ENCODE measurements at regions not wholly inside any gene's neighbourhood (a gene's known extent, or its start where the extent isn't known, plus 50 kb on each side); places are given as distances from the start of the nearest gene placed in this dataset.
"Not testable (repeated sequence)": the region's sequence is repeated elsewhere in the genome, so short reads cannot be mapped to it uniquely, and the experiment has no call there.

DNA sequence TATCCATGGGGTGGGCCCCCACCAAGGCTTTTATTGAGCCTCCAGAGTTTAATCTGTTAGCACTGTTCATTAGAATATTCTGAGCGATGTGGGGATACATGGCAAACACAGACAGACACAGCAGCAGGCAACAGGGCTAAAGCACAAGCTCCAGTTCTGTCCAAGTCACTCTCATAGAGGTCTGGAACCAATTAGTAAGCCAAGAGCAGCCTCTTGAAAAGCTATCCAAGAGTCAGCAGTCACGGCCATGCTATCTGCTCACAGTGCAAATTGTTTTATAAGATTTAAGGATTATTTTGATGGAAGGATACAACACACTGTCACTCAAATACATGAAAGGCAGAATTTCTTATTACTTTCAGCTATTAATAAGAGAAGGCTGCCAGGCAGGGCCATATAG lies 86.4 kb upstream of the DGKB start:
- no peak for DNase-seq
- TF ChIP-seq, protein P1, sequence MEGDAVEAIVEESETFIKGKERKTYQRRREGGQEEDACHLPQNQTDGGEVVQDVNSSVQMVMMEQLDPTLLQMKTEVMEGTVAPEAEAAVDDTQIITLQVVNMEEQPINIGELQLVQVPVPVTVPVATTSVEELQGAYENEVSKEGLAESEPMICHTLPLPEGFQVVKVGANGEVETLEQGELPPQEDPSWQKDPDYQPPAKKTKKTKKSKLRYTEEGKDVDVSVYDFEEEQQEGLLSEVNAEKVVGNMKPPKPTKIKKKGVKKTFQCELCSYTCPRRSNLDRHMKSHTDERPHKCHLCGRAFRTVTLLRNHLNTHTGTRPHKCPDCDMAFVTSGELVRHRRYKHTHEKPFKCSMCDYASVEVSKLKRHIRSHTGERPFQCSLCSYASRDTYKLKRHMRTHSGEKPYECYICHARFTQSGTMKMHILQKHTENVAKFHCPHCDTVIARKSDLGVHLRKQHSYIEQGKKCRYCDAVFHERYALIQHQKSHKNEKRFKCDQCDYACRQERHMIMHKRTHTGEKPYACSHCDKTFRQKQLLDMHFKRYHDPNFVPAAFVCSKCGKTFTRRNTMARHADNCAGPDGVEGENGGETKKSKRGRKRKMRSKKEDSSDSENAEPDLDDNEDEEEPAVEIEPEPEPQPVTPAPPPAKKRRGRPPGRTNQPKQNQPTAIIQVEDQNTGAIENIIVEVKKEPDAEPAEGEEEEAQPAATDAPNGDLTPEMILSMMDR (IDR thresholded peaks at IDR 0.05), result no peak
- ChIA-PET CTCF (no interaction called here), POLR2A (no interaction called here)
- no peaks in the 10 kb centered on the region for H3K36me3 Mint-ChIP-seq (ENCODE audit: low read depth)
- intact Hi-C loops (cut with micrococcal nuclease), result no loop called here
- no peak for ATAC-seq (ENCODE audit: low read depth)
- H3K4me1 Mint-ChIP-seq, result no peaks in the 10 kb centered on the region
- H3K9me3 Mint-ChIP-seq, result peaks cover 4% of the 10 kb centered on the region
- H3K27ac Mint-ChIP-seq, result no peak overlapping the region
- H3K27me3 Mint-ChIP-seq, result no peaks in the 10 kb centered on the region
- H3K4me3 Mint-ChIP-seq, result no peak overlapping the region

GRCh38 chr7:14978687-14979086 lies 76.1 kb upstream of the DGKB start:
- TF ChIP-seq, protein P1 (IDR thresholded peaks at IDR 0.05), result no peak
- no peak overlapping the region for H3K27ac Mint-ChIP-seq
- no peak overlapping the region for H3K4me3 Mint-ChIP-seq
- no peaks in the 10 kb centered on the region for H3K4me1 Mint-ChIP-seq
- ChIA-PET CTCF (no interaction called here), POLR2A (no interaction called here)
- no peaks in the 10 kb centered on the region for H3K27me3 Mint-ChIP-seq
- intact Hi-C loops (cut with micrococcal nuclease), result no loop called here
- H3K36me3 Mint-ChIP-seq (ENCODE audit: low read depth), result no peaks in the 10 kb centered on the region
- DNase-seq (no peak), ATAC-seq (ENCODE audit: low read depth) (no peak)
- peaks cover 2% of the 10 kb centered on the region for H3K9me3 Mint-ChIP-seq

DNA sequence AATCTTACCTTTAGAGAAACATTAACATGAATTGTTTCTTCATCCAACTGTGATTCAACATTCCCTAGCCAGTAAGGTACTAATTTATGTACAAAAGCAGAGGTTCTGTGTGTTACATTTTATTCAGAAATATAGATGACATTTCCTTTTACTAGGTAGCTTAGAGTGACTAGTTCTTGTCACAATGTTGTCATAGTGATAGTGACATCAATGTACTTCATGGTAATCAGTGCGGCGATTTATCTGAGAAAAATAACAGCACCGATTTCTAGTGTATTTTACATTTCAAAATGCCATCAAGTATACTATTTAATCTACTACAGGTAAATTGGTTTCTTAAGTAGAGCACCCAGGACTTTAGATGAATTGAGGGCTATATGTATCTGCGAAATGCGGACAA lies 72.1 kb upstream of the DGKB start:
- Mint-ChIP-seq H3K4me1 (no peaks in the 10 kb centered on the region), H3K27ac (no peak overlapping the region), H3K36me3 (ENCODE audit: low read depth) (no peaks in the 10 kb centered on the region), H3K9me3 (no peaks in the 10 kb centered on the region), H3K4me3 (no peak overlapping the region), H3K27me3 (no peaks in the 10 kb centered on the region)
- intact Hi-C loops (cut with micrococcal nuclease), result no loop called here
- no peak for DNase-seq
- CTCF ChIA-PET, result no interaction called here
- TF ChIP-seq, protein P1 (IDR thresholded peaks at IDR 0.05), result no peak
- ATAC-seq (ENCODE audit: low read depth), result no peak
- POLR2A ChIA-PET, result no interaction called here

GRCh38 chr7:14973712-14974428 lies 71.3 kb upstream of the DGKB start:
- Mint-ChIP-seq H3K4me3 (no peak overlapping the region), H3K4me1 (no peaks in the 10 kb centered on the region), H3K36me3 (ENCODE audit: low read depth) (no peaks in the 10 kb centered on the region), H3K27me3 (no peaks in the 10 kb centered on the region), H3K27ac (no peak overlapping the region), H3K9me3 (no peaks in the 10 kb centered on the region)
- no peak for ATAC-seq (ENCODE audit: low read depth)
- DNase-seq, result no peak
- POLR2A ChIA-PET, result no interaction called here
- CTCF ChIA-PET, result no interaction called here
- TF ChIP-seq, protein P1 (IDR thresholded peaks at IDR 0.05), result no peak
- intact Hi-C loops (cut with micrococcal nuclease), result no loop called here

DNA sequence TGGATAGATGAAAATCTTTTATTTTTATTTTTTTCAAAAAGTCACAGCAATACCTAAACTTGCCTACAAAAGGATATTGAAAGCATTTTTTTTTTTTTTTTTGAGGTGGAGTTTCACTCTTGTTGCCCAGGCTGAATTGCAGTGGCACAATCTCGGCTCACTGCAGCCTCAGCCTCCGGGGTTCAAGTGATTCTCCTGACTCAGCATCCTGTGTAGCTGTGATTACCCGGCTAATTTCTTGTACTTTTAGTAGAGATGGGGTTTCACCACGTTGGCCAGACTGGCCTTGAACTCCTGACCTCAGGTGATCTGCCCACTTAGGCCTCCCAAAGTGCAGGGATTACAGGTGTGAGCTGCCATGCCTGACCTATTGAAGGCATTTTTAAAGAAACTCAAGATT lies 69.1 kb upstream of the DGKB start:
- H3K27ac Mint-ChIP-seq; CTCF ChIA-PET; H3K36me3 Mint-ChIP-seq (ENCODE audit: low read depth); H3K9me3 Mint-ChIP-seq; ATAC-seq (ENCODE audit: low read depth); H3K4me1 Mint-ChIP-seq; H3K27me3 Mint-ChIP-seq; POLR2A ChIA-PET; DNase-seq; H3K4me3 Mint-ChIP-seq: not testable (repeated sequence)
- intact Hi-C loops (cut with micrococcal nuclease), result loop anchor here (1.0 kb wide), 1 partner anchor 29 kb away; no protein-coding TSS in a partner anchor

- H3K36me3 Mint-ChIP-seq (ENCODE audit: low read depth); DNase-seq; H3K9me3 Mint-ChIP-seq; intact Hi-C loops (cut with micrococcal nuclease); ATAC-seq (ENCODE audit: low read depth); CTCF ChIA-PET; H3K4me3 Mint-ChIP-seq; H3K27me3 Mint-ChIP-seq; H3K4me1 Mint-ChIP-seq; H3K27ac Mint-ChIP-seq; POLR2A ChIA-PET: not testable (repeated sequence)
Observed at GRCh38 chr7:14967376-14967775, 64.8 kb upstream of the DGKB start.
